ENCODE measurements at regions not wholly inside any gene's neighbourhood (a gene's known extent, or its start where the extent isn't known, plus 50 kb on each side); places are given as distances from the start of the nearest gene placed in this dataset.
A peak's percentile ranks its signal among the peaks of the same experiment; 100 is the strongest.

GRCh38 chrX:138925330-138925729 is 213.8 kb upstream of the FGF13 start:
- no peaks in the 10 kb centered on the region for H3K9me3 ChIP-seq (ENCODE audit: control insufficient read depth, low read depth, low read length)
- H2BK12ac ChIP-seq (ENCODE audit: insufficient read length, low read depth, low read length): no peak overlapping the region
- no peak for DNase-seq

More at GRCh38 chrX:138925330-138925729, 213.8 kb upstream of the FGF13 start:
- no peak overlapping the region for H2BK15ac ChIP-seq (ENCODE audit: low read depth, low read length)
- no peak overlapping the region for H4K91ac ChIP-seq (ENCODE audit: insufficient read length, low read depth, low read length)
- H2BK5ac ChIP-seq (ENCODE audit: insufficient read length, low read length): no peak overlapping the region
- no CpG with 5 or more reads among the region's 3 CpGs for WGBS (ENCODE audit: extremely low coverage, insufficient read length, low lambda C conversion rate)
- Mint-ChIP-seq H3K9me3 (peaks cover 0 to 48% of the 10 kb centered on the region in 2 experiments; a peak in 2 of 5 replicates), H3K4me1 (peaks cover 0 to 6% of the 10 kb centered on the region in 2 experiments; a peak in 2 of 4 replicates), H3K4me3 (no peak overlapping the region), H3K36me3 (ENCODE audit: insufficient read depth in 1 of 3, low read depth in 3 of 3) (no peaks in the 10 kb centered on the region), H3K27ac (peak overlapping the region in 1 of 3 experiments; percentile 52; a peak in 1 of 7 replicates), H3K27me3 (ENCODE audit: low read depth) (no peaks in the 10 kb centered on the region)
- H3K9ac ChIP-seq (ENCODE audit: extremely low read depth, insufficient read length, low read length): no peak overlapping the region
- no peak overlapping the region for H4K5ac ChIP-seq (ENCODE audit: insufficient read length, low read depth, low read length)
- H2BK120ac ChIP-seq (ENCODE audit: low read depth, low read length, poor library complexity, severe bottlenecking): no peak overlapping the region
- no peak overlapping the region for H3K56ac ChIP-seq (ENCODE audit: insufficient read length, low read depth, low read length)
- H3K18ac ChIP-seq (ENCODE audit: insufficient read length, low read depth, low read length): no peak overlapping the region
- no peak overlapping the region for H2AK5ac ChIP-seq (ENCODE audit: insufficient read length, low read length)
- H2BK20ac ChIP-seq (ENCODE audit: low read depth, low read length, poor library complexity, severe bottlenecking): no peak overlapping the region
- no peaks in the 10 kb centered on the region for H3K27me3 ChIP-seq (ENCODE audit: insufficient read depth, low read length)
- no peaks in the 10 kb centered on the region for H3K4me1 ChIP-seq (ENCODE audit: insufficient read depth, low read length)
- no peak overlapping the region for H2AFZ ChIP-seq (ENCODE audit: low read length)
- H3K27ac ChIP-seq (ENCODE audit: insufficient read length, low read depth, low read length): no peak overlapping the region
- no peak for TF ChIP-seq CTCF (conservative IDR thresholded peaks at IDR 0.05)
- H3K14ac ChIP-seq (ENCODE audit: insufficient read depth, low read length): no peak overlapping the region
- no peaks in the 10 kb centered on the region for H3K23me2 ChIP-seq (ENCODE audit: insufficient read length, low read depth, low read length, poor library complexity, severe bottlenecking)
- H3K79me2 ChIP-seq (ENCODE audit: insufficient read depth, low read length): no peaks in the 10 kb centered on the region
- H4K8ac ChIP-seq (replicated peaks; ENCODE audit: insufficient read length, low read depth, low read length): no peak overlapping the region
- no peak overlapping the region for H3T11ph ChIP-seq (ENCODE audit: low read length)
- H3K4me2 ChIP-seq (ENCODE audit: insufficient read depth, insufficient read length, low read length): no peak overlapping the region
- no peaks in the 10 kb centered on the region for H3K79me1 ChIP-seq (ENCODE audit: insufficient read depth, low read depth, low read length, poor library complexity, severe bottlenecking)
- no peak overlapping the region for H3K4ac ChIP-seq (ENCODE audit: low read depth, low read length)
- H4K20me1 ChIP-seq (ENCODE audit: control insufficient read depth, insufficient read depth, insufficient read length): no peaks in the 10 kb centered on the region
- H3K23ac ChIP-seq (ENCODE audit: insufficient read length, low read depth, low read length): no peak overlapping the region
